Uterus (tissue), 2 donors: ENCODE measurements at regions not wholly inside any gene's neighbourhood (a gene's known extent, or its start where the extent isn't known, plus 50 kb on each side); places are given as distances from the start of the nearest gene placed in this dataset.

Source experiments
- CTCF ChIP-seq, 4 experiments: fragments of 200-600 bp in 2 of 4; fragments of 450-650 bp in 2 of 4; sonication (generic) in 2 of 4; IDR thresholded peaks; one replicate each; pipeline ENCODE4 v1.5.1; 2016 to 2019; ENCODE audit warnings: antibody characterized with exemption in 4 of 4, mild to moderate bottlenecking in 2 of 4, moderate library complexity in 1 of 4
- POLR2A ChIP-seq, 2 donors: fragments of 450-650 bp; IDR thresholded peaks; one replicate each; pipeline ENCODE4 v1.6.1; 2016; ENCODE audit warnings: antibody characterized with exemption in 2 of 2, mild to moderate bottlenecking in 1 of 2, moderate library complexity in 1 of 2

- TF ChIP-seq CTCF (IDR thresholded peaks at IDR 0.05) (no peak), POLR2A (IDR thresholded peaks at IDR 0.05) (no peak)
These were observed 203.5 kb downstream of the HIBADH start for GRCh38 chr7:27459021-27459730.
